LNCaP clone FGC (cell line): ENCODE measurements at regions not wholly inside any gene's neighbourhood (a gene's known extent, or its start where the extent isn't known, plus 50 kb on each side); places are given as distances from the start of the nearest gene placed in this dataset.
A peak's percentile ranks its signal among the peaks of the same experiment; 100 is the strongest.

Experiments
- DNase-seq: peaks from one replicate; pipeline ENCODE4 v3.0.0-alpha.2; 2011; ENCODE audit warnings: low read depth
- H3K4me3 ChIP-seq: 2 replicates; pipeline ENCODE4 v1.5.1; 2011; ENCODE audit warnings: mild to moderate bottlenecking, low read depth, low read length, control low read depth
- CTCF ChIP-seq: IDR thresholded peaks from 2 replicates; pipeline ENCODE4 v1.5.1; 2012; ENCODE audit warnings: mild to moderate bottlenecking; ENCODE audit not compliant: control insufficient read depth, insufficient read depth; ENCODE audit errors: extremely low read depth

GRCh38 chr6:4322846-4323309 lies 187.5 kb upstream of the ECI2 start:
- H3K4me3 ChIP-seq = no peak overlapping the region
- no peak for DNase-seq
- TF ChIP-seq CTCF = no peak

- no peak overlapping the region for H3K4me3 ChIP-seq
- no peak for DNase-seq
- TF ChIP-seq CTCF = no peak
These were observed 186.9 kb upstream of the ECI2 start for GRCh38 chr6:4322134-4322845.

- no peak overlapping the region for H3K4me3 ChIP-seq
- peak; percentile 98 for DNase-seq
- TF ChIP-seq CTCF = no peak
These were observed 185.5 kb upstream of the ECI2 start for GRCh38 chr6:4320860-4321259.

- no peak for TF ChIP-seq CTCF
- DNase-seq = peak; percentile 85
- H3K4me3 ChIP-seq = no peak overlapping the region
These were observed 184.8 kb upstream of the ECI2 start for GRCh38 chr6:4319981-4320683.

- DNase-seq = no peak
- TF ChIP-seq CTCF = no peak
- H3K4me3 ChIP-seq = no peak overlapping the region
These were observed 182.9 kb upstream of the ECI2 start for GRCh38 chr6:4318321-4318720.

GRCh38 chr6:4316867-4317400 lies 181.6 kb upstream of the ECI2 start:
- no peak for TF ChIP-seq CTCF
- H3K4me3 ChIP-seq = no peak overlapping the region
- no peak for DNase-seq

- no peak for DNase-seq
- H3K4me3 ChIP-seq = no peak overlapping the region
- no peak for TF ChIP-seq CTCF
These were observed 178.9 kb upstream of the ECI2 start for GRCh38 chr6:4314201-4314707.
